ENCODE measurements at regions not wholly inside any gene's neighbourhood (a gene's known extent, or its start where the extent isn't known, plus 50 kb on each side); places are given as distances from the start of the nearest gene placed in this dataset.

- TF ChIP-seq CTCF (IDR thresholded peaks at IDR 0.05; ENCODE audit: insufficient read depth, low read length, poor library complexity, severe bottlenecking) (no peak), EZH2phosphoT487 (conservative IDR thresholded peaks at IDR 0.05; ENCODE audit: low read length) (no peak)
These were observed 402.8 kb downstream of the RAD51AP2 start for GRCh38 chr2:17115466-17115865.

Data from SU-DHL-6 (cell line).